HFFc6 (cell line): ENCODE measurements at regions not wholly inside any gene's neighbourhood (a gene's known extent, or its start where the extent isn't known, plus 50 kb on each side); places are given as distances from the start of the nearest gene placed in this dataset.

ENCODE experiments used
- DNase-seq: peaks from one replicate; pipeline ENCODE4 v3.0.0-alpha.2; 2018
- H3K27ac Mint-ChIP-seq: 2 replicates; pipeline ENCODE4 v1.8.0; 2020; ENCODE audit warnings: mild to moderate bottlenecking, mixed read lengths
- H3K27me3 Mint-ChIP-seq: 2 replicates; pipeline ENCODE4 v1.8.0; 2021; ENCODE audit warnings: mild to moderate bottlenecking, moderate library complexity, mixed read lengths; ENCODE audit not compliant: insufficient read depth
- H3K36me3 Mint-ChIP-seq: 2 replicates; pipeline ENCODE4 v1.8.0; 2021; ENCODE audit warnings: low read depth, mixed read lengths
- H3K4me1 Mint-ChIP-seq: 2 replicates; pipeline ENCODE4 v1.8.0; 2020; ENCODE audit warnings: low read depth, mixed read lengths
- H3K4me3 Mint-ChIP-seq: 2 replicates; pipeline ENCODE4 v1.8.0; 2020; ENCODE audit warnings: mild to moderate bottlenecking, moderate library complexity, mixed read lengths
- H3K9me3 Mint-ChIP-seq: 2 replicates; pipeline ENCODE4 v1.8.0; 2020; ENCODE audit warnings: mild to moderate bottlenecking, mixed read lengths
- CTCF ChIP-seq: fragments of 200-600 bp; sonication (generic); IDR thresholded peaks from 2 replicates; pipeline ENCODE4 v1.5.0; 2021; ENCODE audit warnings: antibody characterized with exemption, mild to moderate bottlenecking

DNA sequence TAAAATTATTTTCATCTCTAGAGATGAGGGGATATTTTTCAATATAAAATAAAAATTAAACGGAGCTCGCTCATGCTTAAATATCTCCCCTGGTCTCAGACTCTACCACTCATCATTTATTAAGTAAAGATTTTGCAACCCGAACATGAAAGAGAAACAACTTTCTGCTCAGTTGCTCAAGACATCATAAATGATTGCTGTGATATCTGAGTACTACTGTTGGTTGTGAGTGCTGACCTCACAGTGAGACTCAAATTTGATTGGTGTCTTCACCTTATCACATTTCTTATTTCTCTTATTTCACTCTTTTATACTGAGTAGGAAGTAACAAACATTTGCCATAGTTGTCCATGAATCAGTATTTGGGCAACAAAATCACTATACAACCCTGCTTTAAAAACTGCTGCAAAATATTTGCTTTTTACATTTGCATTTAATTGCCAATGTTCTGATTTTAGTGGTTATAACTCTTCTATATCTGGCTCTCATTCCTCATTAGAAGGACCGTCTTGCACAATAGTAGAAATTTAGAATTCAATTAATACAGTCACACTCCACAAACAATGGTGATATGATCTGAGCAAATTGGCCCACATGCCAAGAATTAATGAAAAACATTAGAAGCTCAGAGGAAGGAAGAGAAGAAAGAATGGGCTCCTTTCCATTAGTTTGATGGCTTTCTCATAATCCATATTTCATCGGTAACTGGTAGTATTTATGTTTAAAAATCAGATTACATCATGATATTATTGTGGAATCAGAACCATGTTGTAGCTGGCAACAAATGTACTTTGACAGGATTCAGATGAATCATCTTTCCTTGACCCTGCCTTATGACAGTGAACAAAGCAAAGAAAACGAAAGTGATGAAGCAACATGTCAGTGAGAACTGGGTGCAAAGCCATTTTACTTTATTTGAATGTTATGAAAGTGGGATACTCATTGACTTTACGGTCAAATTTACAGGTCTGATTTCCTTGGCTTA, 973.6 kb upstream of the TENM4 start:
- Mint-ChIP-seq H3K27me3 (no peaks in the 10 kb centered on the region), H3K27ac (no peak overlapping the region), H3K4me1 (no peaks in the 10 kb centered on the region), H3K4me3 (no peak overlapping the region), H3K9me3 (peaks cover 26% of the 10 kb centered on the region), H3K36me3 (no peaks in the 10 kb centered on the region)
- no peak for DNase-seq
- TF ChIP-seq CTCF, result no peak

- H3K9me3 Mint-ChIP-seq, result peaks cover 39% of the 10 kb centered on the region
- no peak overlapping the region for H3K4me3 Mint-ChIP-seq
- TF ChIP-seq CTCF, result no peak
- DNase-seq, result no peak
- H3K27ac Mint-ChIP-seq, result no peak overlapping the region
- H3K36me3 Mint-ChIP-seq, result no peaks in the 10 kb centered on the region
- H3K4me1 Mint-ChIP-seq, result no peaks in the 10 kb centered on the region
- no peaks in the 10 kb centered on the region for H3K27me3 Mint-ChIP-seq
Observed at GRCh38 chr11:80412604-80413003, 971.8 kb upstream of the TENM4 start.

DNA sequence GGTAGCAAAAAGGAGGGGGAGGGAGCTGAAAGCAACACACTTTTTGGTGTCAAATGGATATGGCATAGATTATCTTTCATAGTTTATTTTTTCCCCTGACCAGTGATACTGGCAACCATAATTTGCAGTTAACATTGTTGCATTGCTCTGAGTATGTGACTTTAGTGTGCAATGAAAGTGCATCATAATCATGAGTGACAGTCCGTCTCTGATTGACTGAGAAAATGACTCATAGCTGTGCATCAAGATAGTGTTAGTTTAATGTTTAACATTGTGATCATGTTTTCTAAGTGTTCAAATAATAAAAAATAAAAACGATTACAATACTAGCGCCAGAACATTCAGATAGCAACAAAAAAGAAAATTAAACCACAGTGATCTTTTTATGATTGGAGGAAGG, 952.4 kb upstream of the TENM4 start:
- Mint-ChIP-seq H3K36me3 (no peaks in the 10 kb centered on the region), H3K27ac (no peak overlapping the region), H3K4me3 (no peak overlapping the region), H3K4me1 (no peaks in the 10 kb centered on the region), H3K27me3 (no peaks in the 10 kb centered on the region), H3K9me3 (peaks cover 25% of the 10 kb centered on the region)
- no peak for TF ChIP-seq CTCF
- no peak for DNase-seq

- no peak for TF ChIP-seq CTCF
- H3K4me3 Mint-ChIP-seq, result no peak overlapping the region
- DNase-seq, result no peak
- no peak overlapping the region for H3K27ac Mint-ChIP-seq
- H3K4me1 Mint-ChIP-seq, result no peaks in the 10 kb centered on the region
- H3K36me3 Mint-ChIP-seq, result no peaks in the 10 kb centered on the region
- H3K27me3 Mint-ChIP-seq, result no peaks in the 10 kb centered on the region; the same call in 1 of the 2 replicates
- H3K9me3 Mint-ChIP-seq, result peaks cover 35% of the 10 kb centered on the region
Observed at GRCh38 chr11:80390505-80390904, 949.7 kb upstream of the TENM4 start.

- Mint-ChIP-seq H3K27me3 (no peaks in the 10 kb centered on the region; the same call in 1 of the 2 replicates), H3K4me1 (no peaks in the 10 kb centered on the region), H3K9me3 (peaks cover 42% of the 10 kb centered on the region), H3K4me3 (no peak overlapping the region), H3K27ac (no peak overlapping the region), H3K36me3 (no peaks in the 10 kb centered on the region; the same call in 1 of the 2 replicates)
- no peak for DNase-seq
- no peak for TF ChIP-seq CTCF
Observed at GRCh38 chr11:80388536-80388935, 947.7 kb upstream of the TENM4 start.
